Choroid plexus epithelial cell (primary cell): ENCODE measurements at regions not wholly inside any gene's neighbourhood (a gene's known extent, or its start where the extent isn't known, plus 50 kb on each side); places are given as distances from the start of the nearest gene placed in this dataset.
A peak's percentile ranks its signal among the peaks of the same experiment; 100 is the strongest.

Source experiments
- DNase-seq: peaks from one replicate; pipeline ENCODE4 v3.0.0-alpha.2; 2010; ENCODE audit warnings: low read depth
- H3K4me3 ChIP-seq: 2 replicates; pipeline ENCODE4 v1.5.1; 2011; ENCODE audit warnings: low read depth, mild to moderate bottlenecking, control low read depth, low read length, moderate library complexity
- TF ChIP-seq, protein P1 (sequence below): conservative IDR thresholded peaks from 2 replicates; pipeline ENCODE4 v1.5.1; 2011; ENCODE audit warnings: low read depth, mild to moderate bottlenecking, control low read depth, inconsistent platforms, low read length, moderate library complexity

DNA sequence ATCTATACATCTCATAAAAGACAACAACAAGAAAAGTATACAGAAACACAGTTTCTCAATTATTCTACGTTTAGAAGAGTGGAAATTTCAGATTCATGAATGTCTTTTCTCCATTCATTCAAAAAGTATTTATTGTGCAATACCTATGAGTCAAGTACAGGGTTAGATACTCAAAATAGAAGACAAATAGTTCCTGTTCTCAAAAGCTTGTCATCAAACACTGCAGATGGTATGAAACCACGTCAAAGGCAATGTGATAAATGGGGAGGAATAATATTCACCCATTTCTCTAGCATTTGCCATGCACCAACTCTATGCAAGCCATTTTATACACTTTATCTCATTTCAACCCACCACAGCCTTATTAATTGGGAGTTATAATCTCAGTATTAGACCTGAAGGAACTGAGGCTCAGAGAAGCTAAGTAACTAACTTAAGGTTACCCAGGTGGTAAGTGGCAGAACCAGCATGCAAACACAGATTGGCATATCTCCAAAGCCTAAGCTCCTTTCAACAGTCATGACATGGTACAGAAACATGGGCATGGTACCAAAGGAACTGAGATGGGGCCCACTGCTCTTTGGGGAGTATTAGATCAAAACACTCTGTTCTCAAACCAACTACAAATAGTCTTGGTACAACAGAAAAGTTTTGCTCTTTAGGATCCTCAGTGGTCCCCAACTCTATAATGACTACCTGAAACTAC, 67.2 kb upstream of the NPAS2 start:
- DNase-seq: peak; percentile 95
- TF ChIP-seq, protein P1, sequence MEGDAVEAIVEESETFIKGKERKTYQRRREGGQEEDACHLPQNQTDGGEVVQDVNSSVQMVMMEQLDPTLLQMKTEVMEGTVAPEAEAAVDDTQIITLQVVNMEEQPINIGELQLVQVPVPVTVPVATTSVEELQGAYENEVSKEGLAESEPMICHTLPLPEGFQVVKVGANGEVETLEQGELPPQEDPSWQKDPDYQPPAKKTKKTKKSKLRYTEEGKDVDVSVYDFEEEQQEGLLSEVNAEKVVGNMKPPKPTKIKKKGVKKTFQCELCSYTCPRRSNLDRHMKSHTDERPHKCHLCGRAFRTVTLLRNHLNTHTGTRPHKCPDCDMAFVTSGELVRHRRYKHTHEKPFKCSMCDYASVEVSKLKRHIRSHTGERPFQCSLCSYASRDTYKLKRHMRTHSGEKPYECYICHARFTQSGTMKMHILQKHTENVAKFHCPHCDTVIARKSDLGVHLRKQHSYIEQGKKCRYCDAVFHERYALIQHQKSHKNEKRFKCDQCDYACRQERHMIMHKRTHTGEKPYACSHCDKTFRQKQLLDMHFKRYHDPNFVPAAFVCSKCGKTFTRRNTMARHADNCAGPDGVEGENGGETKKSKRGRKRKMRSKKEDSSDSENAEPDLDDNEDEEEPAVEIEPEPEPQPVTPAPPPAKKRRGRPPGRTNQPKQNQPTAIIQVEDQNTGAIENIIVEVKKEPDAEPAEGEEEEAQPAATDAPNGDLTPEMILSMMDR: no peak
- H3K4me3 ChIP-seq: no peak overlapping the region

DNA sequence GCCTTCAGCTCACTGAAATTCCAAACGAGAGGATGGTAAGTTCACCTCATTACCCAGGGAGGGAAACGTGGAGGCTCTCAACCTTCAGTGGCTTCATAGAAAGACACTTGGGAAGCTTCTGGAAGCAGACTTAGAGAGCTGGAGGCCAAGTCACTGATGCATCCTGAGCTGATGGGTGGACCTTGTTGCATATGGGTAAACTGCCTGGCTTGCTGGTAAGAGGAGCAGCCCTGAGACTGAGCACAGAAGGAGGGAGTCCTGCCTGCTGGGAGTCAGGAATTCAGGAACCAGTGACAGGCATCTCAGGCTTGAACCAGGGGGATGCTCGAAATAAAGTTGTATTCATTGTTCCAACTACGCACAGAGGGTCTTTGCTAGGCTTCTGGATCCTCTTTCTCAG, 66.5 kb upstream of the NPAS2 start:
- no peak for DNase-seq

DNA sequence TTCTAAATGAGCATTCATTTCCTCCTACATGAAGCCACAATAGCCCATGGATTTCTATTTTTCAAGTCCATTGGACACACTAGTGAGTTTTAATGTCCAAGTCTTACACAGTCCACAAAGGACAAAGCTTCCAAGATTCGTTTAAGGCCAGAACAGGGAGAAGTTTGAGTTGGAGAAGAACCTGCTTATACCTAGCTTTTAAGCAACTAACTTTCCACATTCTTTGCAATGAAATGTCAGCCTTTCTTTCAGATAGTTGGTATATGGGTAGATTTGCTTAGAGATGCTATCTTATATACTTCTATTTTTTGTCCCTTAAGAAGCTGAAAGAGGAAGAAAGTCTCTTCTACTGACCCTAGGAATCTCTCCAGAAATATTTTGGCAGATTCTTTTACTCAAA, 66.1 kb upstream of the NPAS2 start:
- TF ChIP-seq, protein P1: no peak
- no peak for DNase-seq
- no peak overlapping the region for H3K4me3 ChIP-seq

More for the DNA sequence above, 66.5 kb upstream of the NPAS2 start:
- TF ChIP-seq, protein P1: no peak
- H3K4me3 ChIP-seq: no peak overlapping the region

DNA sequence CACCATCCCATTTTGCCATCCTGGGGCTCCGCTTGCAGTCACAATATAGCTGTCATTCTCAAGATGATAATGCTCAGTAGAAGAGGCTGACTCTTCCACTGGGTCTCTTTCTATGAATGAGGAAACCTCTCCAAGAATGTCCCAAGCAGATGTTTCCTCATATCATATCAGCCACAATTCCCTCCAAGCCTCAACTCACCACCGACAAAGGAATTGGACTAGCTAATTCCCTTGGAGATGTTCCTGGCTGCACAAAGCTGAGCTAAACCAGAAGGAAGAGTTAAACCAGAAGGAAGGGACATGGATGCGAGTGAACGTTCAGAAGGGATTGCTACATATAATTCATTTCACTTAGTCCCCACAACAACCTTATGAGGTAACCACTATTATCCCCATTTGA, 65.0 kb upstream of the NPAS2 start:
- no peak overlapping the region for H3K4me3 ChIP-seq
- TF ChIP-seq, protein P1: no peak
- no peak for DNase-seq

DNA sequence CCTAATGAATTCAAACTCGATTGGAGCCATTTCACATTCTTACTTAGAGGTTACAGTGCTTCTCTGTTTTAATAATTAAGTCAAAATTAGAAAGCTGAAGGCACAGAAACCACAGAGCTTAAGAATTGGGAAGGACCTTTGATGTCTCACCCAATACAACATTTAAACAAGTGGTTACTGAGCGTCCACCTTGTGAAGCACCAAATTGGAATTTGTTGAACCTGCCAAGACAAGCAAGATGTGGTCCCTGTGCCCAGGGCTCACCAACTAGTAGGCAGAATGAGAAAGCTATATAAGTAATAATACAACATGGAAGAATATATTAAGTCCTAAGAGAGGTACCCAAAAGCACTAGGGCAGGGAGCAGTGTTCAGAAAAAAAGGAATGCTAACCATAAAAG, 64.5 kb upstream of the NPAS2 start:
- H3K4me3 ChIP-seq: no peak overlapping the region
- TF ChIP-seq, protein P1: no peak
- no peak for DNase-seq

DNA sequence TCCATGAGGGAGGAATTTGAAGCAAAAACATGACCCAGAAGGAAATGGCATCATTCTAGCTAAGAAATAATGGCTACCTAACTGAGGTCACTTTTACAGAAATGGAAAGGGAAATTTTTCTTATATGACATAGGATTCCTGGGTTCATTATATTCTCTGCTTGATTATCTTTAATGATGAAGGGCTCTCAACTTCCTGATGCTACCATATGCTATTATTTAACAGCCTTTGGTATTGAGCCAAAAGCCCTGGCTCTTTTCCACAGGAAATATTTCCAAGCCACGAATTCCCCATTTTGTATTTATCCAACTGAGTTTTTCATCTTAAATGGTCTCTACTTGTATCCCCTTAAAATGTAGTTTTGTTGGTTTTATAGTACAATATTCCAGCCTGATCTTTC, 63.2 kb upstream of the NPAS2 start:
- no peak for DNase-seq
- no peak overlapping the region for H3K4me3 ChIP-seq
- TF ChIP-seq, protein P1: no peak
